IPS DF 6.9 (cell line): ENCODE measurements at regions not wholly inside any gene's neighbourhood (a gene's known extent, or its start where the extent isn't known, plus 50 kb on each side); places are given as distances from the start of the nearest gene placed in this dataset.

Experiments
- DNase-seq: peaks from one replicate; pipeline ENCODE4 v3.0.0-alpha.2; 2013; ENCODE audit warnings: low read depth, low spot score
- H3K27ac ChIP-seq: one replicate; pipeline ENCODE4 v1.5.1; 2013; ENCODE audit warnings: low read length, control low read depth
- H3K27me3 ChIP-seq: 2 replicates; pipeline ENCODE4 v1.6.1; 2013; ENCODE audit warnings: mild to moderate bottlenecking, low read length; ENCODE audit not compliant: control insufficient read depth, insufficient read depth
- H3K36me3 ChIP-seq: 2 replicates; pipeline ENCODE4 v1.6.1; 2013; ENCODE audit warnings: low read length; ENCODE audit not compliant: control insufficient read depth, insufficient read depth
- H3K4me1 ChIP-seq: 2 replicates; pipeline ENCODE4 v1.6.1; 2013; ENCODE audit warnings: low read length; ENCODE audit not compliant: control insufficient read depth, insufficient read depth
- H3K4me3 ChIP-seq: 2 replicates; pipeline ENCODE4 v1.5.1; 2013; ENCODE audit warnings: mild to moderate bottlenecking, low read length
- H3K9me3 ChIP-seq: 2 replicates; pipeline ENCODE4 v1.6.1; 2013; ENCODE audit warnings: low read length, inconsistent platforms; ENCODE audit not compliant: control insufficient read depth, insufficient read depth
- WGBS: extraction: QIAGEN DNeasy Blood & Tissue Kit; methylation state at CpG from one replicate; pipeline ENCODE4 v1.1.7; 2013; ENCODE audit warnings: mixed read lengths, missing lambda C conversion rate; ENCODE audit not compliant: insufficient read length, insufficient coverage; 5-methylcytosine and 5-hydroxymethylcytosine counted together

DNA sequence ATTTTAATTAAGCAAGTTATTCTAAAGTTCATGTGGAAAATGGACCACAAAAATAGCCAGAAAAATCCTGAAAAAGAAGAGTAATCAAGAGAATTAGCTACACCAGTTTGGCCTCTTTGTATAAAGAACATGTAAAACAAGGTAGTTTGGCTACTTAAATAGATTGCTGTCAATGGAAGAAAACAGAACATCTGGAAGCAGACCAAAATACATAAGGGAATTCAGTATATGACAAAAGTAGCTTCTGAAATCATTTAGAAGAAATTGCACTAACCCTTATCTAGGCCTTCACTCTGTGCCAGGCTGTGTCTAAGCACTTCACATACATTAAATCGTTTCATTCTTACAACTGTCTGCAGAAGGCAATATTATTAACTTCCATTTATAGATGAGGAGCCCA lies 156.6 kb downstream of the PRDM6 start:
- H3K4me3 ChIP-seq = no peak overlapping the region
- no peak for DNase-seq
- no peaks in the 10 kb centered on the region for H3K4me1 ChIP-seq
- no peaks in the 10 kb centered on the region for H3K9me3 ChIP-seq
- no peak overlapping the region for H3K27ac ChIP-seq
- no peaks in the 10 kb centered on the region for H3K27me3 ChIP-seq
- H3K36me3 ChIP-seq = no peaks in the 10 kb centered on the region
- no CpG with 5 or more reads among the region's 1 CpG for WGBS

DNA sequence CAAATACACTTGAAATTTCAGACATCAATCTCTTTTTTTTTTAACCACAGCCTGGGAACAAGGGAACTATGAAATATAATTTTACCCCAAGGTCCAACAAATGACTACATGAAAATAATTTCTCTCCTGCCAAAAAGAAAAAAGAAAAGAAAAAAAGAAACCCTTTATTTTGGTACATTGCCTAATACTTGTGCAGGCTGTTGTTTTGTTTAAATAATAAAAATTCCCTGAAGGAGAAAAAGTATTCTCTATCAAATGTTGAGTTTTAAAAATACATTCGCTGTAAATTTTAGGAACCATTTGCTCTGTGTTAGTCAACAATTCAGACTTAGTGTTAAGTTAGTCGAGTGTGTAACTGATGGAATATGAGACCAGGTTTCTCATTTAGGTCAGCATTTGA lies 155.4 kb downstream of the PRDM6 start:
- Histone ChIP-seq H3K4me1 (no peaks in the 10 kb centered on the region), H3K27ac (no peak overlapping the region), H3K4me3 (no peak overlapping the region), H3K9me3 (no peaks in the 10 kb centered on the region), H3K36me3 (no peaks in the 10 kb centered on the region), H3K27me3 (no peaks in the 10 kb centered on the region)
- no CpG with 5 or more reads among the region's 2 CpGs for WGBS
- no peak for DNase-seq
